ENCODE measurements at regions not wholly inside any gene's neighbourhood (a gene's known extent, or its start where the extent isn't known, plus 50 kb on each side); places are given as distances from the start of the nearest gene placed in this dataset.
"Not testable (repeated sequence)": the region's sequence is repeated elsewhere in the genome, so short reads cannot be mapped to it uniquely, and the experiment has no call there.

GRCh38 chr4:181121733-181122132, 1121.5 kb upstream of the TENM3 start:
- DNase-seq: no peak

GRCh38 chr4:181127171-181127570, 1116.0 kb upstream of the TENM3 start:
- DNase-seq: no peak

- DNase-seq: not testable (repeated sequence)
These were observed 1112.9 kb upstream of the TENM3 start for GRCh38 chr4:181130317-181130716.

GRCh38 chr4:181137351-181137750, 1105.9 kb upstream of the TENM3 start:
- DNase-seq: no peak

- DNase-seq: no peak
These were observed 1105.1 kb upstream of the TENM3 start for GRCh38 chr4:181138116-181138515.

GRCh38 chr4:181140037-181140603, 1103.1 kb upstream of the TENM3 start:
- DNase-seq: no peak

GRCh38 chr4:181143250-181143854, 1099.8 kb upstream of the TENM3 start:
- peak; percentile 58 for DNase-seq

- DNase-seq: no peak
These were observed 1097.2 kb upstream of the TENM3 start for GRCh38 chr4:181146051-181146450.

GRCh38 chr4:181147416-181147951, 1095.7 kb upstream of the TENM3 start:
- no peak for DNase-seq

- DNase-seq: no peak
These were observed 1094.7 kb upstream of the TENM3 start for GRCh38 chr4:181148470-181148869.

- DNase-seq: peak; percentile 1
These were observed 1093.0 kb upstream of the TENM3 start for GRCh38 chr4:181150191-181150590.

- DNase-seq: no peak
These were observed 1091.3 kb upstream of the TENM3 start for GRCh38 chr4:181151856-181152255.

- DNase-seq: no peak
These were observed 1085.6 kb upstream of the TENM3 start for GRCh38 chr4:181157647-181158046.

GRCh38 chr4:181158971-181159370, 1084.2 kb upstream of the TENM3 start:
- DNase-seq: peak; percentile 15

- no peak for DNase-seq
These were observed 1081.5 kb upstream of the TENM3 start for GRCh38 chr4:181161669-181162068.

- DNase-seq: no peak
These were observed 1080.9 kb upstream of the TENM3 start for GRCh38 chr4:181162266-181162665.

- no peak for DNase-seq
These were observed 1080.5 kb upstream of the TENM3 start for GRCh38 chr4:181162676-181163075.

- no peak for DNase-seq
These were observed 1076.3 kb upstream of the TENM3 start for GRCh38 chr4:181166742-181167399.

GRCh38 chr4:181168011-181168805, 1075.0 kb upstream of the TENM3 start:
- no peak for DNase-seq

GRCh38 chr4:181173046-181173445, 1070.2 kb upstream of the TENM3 start:
- DNase-seq: no peak

GRCh38 chr4:181176306-181176705, 1066.9 kb upstream of the TENM3 start:
- no peak for DNase-seq

- no peak for DNase-seq
These were observed 1061.9 kb upstream of the TENM3 start for GRCh38 chr4:181181331-181181730.

- DNase-seq: no peak
These were observed 1053.5 kb upstream of the TENM3 start for GRCh38 chr4:181189751-181190150.
